ENCODE measurements at regions not wholly inside any gene's neighbourhood (a gene's known extent, or its start where the extent isn't known, plus 50 kb on each side); places are given as distances from the start of the nearest gene placed in this dataset.
"Not testable (repeated sequence)": the region's sequence is repeated elsewhere in the genome, so short reads cannot be mapped to it uniquely, and the experiment has no call there.

DNA sequence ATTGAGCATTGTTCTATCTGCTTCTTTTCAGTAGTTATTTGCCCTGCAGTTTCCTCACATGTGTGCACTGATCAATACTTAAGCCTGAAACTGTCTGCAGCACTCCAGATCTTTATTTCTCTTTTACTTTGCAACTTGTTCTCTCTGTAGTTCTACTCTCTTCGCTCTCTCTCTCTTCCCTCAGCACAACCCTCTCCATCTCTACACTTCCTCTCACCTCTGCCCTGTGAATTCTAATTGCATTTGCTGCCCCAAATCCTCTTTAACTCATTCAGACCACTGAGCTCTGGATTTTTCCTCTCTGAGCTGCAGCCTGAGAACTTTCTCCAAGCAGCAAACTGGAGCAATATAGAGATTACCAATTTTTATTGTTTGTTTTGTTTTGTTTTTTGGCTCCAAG, 1035.5 kb downstream of the FSCB start:
- DNase-seq (ENCODE audit: low spot score): no peak

DNA sequence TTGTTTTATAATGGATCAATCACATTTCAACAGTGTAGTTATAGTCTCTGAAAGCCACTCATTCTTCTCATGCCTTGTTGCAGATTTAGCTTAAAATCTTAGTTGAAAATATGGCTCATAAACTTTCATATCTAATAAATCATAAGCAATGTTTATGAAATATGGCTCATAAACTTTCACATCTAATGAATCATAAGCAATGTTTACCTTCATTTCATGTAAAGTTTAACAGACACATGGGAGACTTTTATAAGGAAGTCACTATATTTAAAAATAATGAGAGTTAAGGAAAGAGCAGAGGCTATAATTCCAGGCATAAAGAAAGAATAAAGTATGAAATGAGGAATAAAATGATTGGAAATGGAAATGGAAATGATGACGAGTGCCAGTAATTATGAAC, 1042.1 kb downstream of the FSCB start:
- no peak for DNase-seq (ENCODE audit: low spot score)

DNA sequence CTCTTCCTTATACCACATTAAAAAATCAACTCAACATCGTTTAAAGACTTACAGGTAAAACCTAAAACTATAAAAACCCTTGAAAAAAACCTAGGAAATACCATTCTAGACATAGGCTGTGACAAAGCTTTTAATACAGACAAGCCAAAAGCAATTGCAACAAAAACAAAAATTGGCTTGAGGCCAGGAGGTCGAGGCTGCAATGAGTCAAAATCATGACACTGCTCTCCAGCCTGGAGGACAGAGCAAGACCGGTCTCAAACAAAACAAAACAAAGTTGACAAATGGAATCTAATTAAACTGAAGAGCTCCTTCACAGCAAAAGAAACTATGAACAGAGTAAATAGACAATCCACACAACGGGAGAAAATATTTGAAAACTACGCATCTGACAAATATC, 1057.8 kb downstream of the FSCB start:
- DNase-seq (ENCODE audit: low spot score): no peak

DNA sequence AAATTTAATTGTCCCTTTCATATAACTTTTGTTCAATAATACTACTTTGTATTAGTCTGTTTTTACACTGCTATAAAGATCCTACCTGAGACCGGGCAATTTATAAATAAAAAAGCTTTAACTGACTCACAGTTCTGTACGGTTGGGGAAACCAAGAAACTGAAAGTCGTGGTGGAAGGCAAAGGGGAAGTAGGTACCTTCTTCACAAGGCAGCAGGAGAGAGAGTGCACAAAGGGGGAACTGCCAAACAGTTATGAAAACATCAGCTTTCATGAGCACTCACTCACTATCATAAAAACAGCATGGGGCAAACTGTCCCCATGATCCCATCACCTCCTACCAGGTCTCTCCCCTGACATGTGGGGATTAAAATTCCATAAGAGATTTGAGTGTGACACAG, 1069.0 kb downstream of the FSCB start:
- DNase-seq (ENCODE audit: low spot score): no peak

DNA sequence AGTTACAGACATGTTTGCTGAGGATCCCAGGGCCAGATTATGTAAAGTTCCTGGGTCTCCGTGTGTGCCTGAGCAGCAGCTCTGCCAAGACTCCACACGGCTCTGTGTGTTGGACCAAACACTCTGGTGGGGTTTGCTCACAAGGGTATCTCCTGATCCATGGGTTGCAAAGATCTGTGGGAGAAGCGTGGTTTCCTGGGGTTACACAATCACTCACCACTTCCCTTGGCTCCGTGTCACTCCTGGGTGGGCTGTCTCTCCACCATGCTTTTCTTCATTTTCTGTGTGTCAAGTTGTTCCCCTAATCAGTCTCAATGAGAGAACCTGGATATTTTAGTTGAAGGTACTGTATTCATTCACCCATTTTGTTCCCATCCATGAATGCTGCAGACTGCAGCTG, 1088.8 kb downstream of the FSCB start:
- no peak for DNase-seq (ENCODE audit: low spot score)

DNA sequence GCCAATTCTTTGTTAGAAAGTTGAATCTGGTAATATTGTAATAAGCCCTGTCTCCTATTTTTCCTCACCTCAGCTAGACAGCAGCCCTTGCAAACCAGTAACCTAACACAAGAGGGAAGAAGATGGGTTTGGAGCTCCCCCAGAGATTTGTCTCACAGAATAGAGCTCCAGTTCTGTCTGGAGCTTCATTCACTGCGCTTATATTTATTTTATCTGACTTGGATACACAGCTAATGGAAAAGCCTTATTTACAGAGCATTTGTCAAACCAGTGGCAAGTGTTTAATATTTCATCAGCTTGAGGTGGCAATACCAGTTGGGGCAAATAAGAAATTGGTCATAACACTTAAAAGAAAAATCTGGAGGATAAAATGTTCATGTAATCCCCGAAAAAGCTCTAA, 1094.0 kb downstream of the FSCB start:
- no peak for DNase-seq (ENCODE audit: low spot score)

DNA sequence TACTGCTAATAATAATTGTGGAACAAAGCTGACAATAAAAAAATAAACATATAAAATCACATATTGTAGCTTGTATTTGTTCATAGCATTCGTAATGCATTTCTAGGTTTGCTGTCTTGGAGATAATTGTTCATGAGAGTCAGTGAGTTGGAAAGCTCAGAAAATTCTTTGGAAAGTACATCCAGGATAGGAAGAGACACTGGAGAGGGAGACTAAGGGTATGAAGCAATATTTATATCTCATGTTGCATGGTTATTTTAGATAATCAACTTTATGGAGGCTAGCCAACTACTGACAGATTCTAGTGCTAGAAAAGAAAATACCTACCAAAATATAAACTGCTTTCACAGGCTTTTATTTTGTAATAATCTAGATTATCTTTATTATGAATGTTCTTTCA, 1095.2 kb downstream of the FSCB start:
- DNase-seq (ENCODE audit: low spot score): no peak

DNA sequence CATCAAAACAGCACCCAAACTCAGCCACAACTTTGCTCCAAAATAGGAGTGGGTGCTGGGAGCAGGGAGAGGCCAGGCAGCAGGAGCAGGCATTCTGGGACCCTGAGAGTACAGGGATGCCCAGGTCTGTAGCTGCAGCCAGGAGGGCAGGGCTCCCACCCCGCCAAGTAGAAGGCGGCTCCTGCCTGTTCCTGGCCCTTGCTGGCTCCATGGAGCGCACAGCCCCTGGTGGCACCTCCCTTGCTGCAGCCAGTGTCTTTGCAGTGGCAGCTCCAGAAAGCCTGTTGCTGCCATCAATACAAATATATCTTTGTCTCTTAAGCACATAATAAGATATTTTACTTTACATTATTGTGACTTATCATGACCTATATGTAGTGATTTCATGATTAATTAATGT, 1096.5 kb downstream of the FSCB start:
- DNase-seq (ENCODE audit: low spot score): no peak

DNA sequence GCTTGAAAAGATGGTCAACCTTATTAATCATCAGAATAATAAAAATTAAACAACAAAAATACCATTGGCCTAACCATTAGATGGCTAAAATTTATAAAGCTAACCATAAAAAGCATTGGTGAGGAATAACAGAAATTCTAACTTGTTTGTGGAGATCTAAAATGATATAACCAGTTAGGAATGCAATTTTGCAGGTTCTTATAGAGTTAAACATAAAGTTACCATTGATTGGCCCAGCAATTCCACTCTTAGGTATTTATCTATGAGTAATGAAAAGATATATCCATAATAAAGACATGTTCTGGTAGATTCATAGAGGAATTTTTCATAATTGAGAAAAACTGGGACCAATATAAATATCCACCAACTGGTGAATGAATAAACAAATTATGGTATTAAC, 1098.6 kb downstream of the FSCB start:
- DNase-seq (ENCODE audit: low spot score): no peak

DNA sequence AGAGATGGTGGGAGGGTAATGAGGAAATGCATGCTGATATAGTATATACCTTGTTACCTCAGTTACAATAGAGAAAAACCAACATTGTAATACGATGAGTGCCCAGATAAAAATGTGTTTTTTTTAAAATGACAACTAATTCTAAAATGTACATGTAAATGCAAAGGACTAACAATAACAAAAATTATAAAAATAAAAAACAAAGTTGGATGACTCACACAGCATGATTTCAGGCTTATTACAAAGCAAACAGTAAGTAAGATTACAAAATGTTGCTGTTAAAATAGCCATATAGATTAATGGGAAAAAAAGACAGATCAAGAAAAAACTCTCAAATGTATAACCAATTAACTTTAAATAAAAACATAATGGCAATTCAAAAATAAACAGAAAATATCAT, 1099.4 kb downstream of the FSCB start:
- no peak for DNase-seq (ENCODE audit: low spot score)

DNA sequence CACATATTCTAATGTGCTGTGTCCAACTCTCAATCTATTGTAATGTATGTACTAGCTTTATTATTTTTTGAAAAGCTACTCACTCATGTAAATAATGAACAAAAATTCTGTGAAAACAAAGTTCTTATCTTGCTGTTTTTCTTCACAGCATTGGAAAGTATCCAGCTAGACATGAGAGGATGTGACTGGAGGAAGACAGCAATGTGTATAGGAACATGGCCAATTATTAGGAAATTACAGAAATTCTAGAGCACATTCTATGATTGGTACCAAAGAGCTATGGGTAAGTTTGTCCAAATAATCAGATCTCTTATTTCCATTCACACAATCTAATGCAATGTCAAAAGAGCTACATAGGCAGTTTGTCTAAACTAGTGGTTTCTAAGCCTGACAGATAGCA, 1100.2 kb downstream of the FSCB start:
- DNase-seq (ENCODE audit: low spot score): no peak

DNA sequence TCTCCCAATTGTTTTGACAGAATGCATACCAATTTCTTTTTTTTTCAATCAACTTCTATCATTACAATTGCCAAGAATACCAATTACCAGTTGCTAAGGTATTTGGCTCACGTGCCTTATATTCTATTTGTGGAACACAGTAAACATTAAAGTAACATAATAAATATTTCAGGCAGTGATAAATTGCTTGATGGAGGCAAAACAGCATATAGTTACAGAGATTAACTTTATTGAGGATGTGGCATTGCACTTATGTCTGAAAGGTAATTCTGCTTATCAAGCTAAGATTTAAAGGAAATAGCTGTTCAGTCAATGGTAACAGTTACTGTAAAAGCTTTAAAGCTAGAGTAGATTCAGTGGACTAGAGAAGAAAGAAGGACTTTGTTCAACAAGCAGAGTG, 1107.8 kb downstream of the FSCB start:
- no peak for DNase-seq (ENCODE audit: low spot score)

DNA sequence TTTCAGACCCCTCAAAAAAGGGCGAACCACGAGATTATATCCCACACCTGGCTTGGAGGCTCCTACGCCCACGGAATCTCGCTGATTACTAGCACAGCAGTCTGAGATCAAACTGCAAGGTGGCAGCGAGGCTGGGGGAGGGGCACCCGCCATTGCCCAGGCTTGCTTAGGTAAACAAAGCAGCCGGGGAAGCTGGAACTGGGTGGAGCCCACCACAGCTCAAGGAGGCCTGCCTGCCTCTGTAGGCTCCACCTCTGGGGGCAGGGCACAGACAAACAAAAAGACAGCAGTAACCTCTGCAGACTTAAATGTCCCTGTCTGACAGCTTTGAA, 1136.6 kb downstream of the FSCB start:
- not testable (repeated sequence) for DNase-seq (ENCODE audit: low spot score)

DNA sequence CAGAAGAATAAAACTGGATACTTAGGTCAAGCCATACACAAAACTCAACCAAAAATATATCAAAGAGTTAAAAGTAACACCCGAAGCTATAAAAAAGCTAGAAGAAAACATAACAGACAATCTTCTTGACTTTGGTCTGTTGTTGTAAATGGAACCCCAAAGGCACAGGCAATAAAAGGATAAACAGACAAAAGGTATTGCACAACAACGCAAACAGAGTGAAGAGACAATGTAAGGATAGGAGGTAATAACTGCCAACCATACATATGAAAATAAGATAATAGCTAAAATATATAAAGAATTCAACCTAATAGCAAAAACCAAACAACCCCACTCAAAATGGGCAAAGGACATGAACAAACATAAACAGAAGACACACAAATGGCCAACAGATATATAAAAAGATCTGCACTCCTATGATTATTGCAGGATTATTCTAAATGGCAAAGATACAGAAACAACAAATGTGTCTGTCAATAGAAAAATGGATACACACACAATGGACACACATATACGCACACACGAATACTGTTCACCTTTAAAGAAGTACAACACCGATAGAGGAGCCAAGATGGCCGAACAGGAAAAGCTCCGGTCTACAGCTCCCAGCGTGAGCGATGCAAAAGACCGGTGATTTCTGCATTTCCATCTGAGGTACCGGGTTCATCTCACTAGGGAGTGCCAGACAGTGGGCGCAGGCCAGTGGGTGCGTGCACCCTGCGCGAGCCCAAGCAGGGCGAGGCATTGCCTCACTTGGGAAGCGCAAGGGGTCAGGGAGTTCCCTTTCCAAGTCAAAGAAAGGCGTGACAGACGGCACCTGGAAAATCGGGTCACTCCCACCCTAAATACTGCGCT, 1137.1 kb downstream of the FSCB start:
- DNase-seq (ENCODE audit: low spot score): no peak

DNA sequence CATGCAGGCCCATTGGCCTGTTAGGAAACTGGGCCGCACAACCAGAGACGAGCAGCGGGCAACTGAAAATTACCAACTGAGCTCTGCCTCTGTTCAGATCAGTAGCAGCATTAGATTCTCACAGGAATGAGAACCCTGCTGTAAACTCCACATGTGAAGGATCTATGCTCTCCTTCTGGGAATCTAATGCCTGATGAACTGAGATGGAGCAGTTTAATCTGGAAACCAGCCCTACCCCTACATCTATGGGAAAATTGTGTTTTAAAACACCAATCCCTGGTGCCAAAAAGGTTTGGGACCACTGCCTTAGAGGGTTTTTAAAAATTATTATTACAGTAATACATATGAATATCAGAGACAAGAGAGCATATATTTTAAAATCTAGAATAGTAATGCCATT, 1144.5 kb downstream of the FSCB start:
- DNase-seq (ENCODE audit: low spot score): no peak

DNA sequence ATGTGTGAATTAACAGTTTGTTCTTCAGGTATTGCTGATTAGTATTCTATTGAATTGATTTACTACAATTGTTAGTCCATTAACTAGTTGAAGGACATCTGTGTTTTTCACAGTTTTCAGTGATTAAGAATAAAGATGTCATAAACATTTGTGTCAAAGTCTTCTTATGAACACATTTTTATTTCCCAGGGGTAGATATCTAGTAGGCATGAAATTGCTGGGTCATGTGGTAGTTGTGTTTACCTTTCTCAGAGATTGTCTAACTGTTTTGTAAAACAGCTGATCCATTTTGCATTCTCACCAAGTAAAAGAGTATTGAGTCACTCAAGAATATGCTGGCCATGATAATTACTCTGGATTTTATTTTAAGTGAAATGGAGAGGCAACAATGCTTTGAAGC, 1145.3 kb downstream of the FSCB start:
- DNase-seq (ENCODE audit: low spot score): no peak

DNA sequence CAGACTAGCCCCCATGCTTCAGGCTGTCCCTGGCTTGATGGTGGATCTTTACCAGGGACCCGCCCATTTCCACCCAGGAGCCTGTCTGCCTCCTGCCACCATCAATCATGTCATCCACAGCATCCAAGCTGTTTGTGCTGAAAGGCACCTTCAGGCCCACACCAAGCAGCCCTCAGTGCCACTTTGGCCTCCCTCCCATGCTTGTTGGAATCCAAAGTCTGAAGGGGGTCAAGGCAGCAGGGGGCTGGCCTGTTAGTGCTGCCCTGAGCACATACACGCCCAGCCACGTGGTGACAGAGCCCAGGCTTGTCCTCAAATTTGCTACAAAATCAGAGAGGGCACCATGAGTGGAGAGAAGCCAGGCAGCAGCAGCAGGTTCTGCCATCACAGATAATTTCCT, 1146.8 kb downstream of the FSCB start:
- no peak for DNase-seq (ENCODE audit: low spot score)

DNA sequence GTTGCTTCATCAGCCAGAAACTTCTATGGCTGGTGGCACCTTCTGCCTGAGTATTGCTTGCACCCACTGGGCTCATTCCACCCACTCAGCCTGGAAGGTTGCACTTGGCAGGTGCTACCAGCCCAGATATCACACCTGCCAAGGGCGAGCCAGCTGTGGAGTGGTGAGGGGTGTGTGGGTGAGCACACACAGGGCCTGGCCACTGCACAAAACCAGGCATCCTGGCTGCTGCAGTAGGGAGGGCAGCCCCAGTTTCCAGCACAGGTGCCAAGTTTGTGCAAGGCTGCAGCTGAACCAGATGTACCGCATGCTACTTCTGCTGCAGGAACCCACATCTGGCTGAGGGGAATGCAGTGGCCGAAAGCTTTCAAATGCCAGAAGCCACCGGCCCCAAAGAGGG, 1147.8 kb downstream of the FSCB start:
- DNase-seq (ENCODE audit: low spot score): no peak

DNA sequence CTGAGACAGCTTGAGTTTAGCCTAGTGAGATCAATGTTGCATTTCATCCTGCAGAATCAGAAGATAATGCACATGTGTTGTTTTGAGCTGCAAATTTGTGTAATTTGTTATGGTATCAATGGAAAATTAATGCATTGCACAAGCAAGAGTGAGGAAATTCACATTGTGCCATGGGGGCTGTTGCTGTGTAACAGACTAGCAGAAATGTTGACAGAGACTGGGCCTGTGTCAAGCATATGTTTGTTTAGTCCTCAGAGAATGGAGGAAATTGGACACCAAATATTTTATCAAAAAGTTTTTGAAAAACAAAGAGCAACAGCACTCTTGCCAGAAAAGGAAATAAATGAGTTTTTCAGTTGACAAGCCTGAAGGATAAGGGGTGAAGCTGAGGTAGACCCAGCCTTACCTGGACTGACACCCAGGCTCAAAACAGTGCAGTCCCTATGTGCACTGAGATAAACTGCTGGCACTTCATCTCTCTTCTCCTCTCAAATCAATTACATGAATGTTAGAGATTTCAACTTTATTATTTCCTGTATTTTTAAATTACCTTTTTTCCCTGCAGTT, 1150.0 kb downstream of the FSCB start:
- no peak for DNase-seq (ENCODE audit: low spot score)

DNA sequence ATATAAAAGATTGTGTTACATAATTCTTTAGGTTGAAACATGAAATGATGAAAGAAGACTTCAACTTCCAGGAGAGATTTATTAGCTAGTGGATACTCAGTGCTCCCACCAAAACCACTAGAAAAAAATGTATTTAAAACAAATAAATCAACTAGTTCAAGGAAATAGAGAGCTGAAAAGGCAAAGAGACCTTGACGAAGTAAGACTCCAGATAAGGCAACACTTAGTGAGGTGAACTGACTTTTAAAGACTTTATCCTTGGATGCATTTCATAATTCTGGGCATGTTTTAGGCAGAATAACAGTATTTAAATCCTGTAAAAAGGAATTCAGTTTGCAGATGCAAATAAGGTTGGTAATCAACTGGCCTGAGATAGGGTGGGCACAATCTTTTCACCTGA, 1150.7 kb downstream of the FSCB start:
- DNase-seq (ENCODE audit: low spot score): no peak

DNA sequence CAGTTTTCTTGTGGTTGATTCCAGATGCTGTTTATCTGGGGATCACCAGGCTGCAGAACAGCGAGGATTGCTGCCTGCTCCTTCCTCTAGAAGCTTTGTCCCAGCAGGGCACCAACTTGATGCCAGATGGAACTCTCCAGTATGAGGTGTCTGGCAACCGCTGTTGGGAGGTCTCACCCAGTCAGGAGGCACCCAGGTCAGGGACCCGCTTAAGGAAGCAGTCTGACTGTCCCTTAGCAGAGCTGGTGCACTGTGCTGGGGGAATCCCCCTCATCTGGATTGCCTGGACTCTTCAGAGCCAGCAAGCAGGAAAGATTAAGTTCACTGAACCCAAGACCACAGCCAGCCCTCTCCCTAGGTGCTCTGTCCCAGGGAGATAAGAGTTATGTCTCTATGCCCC, 1165.2 kb downstream of the FSCB start:
- no peak for DNase-seq (ENCODE audit: low spot score)

DNA sequence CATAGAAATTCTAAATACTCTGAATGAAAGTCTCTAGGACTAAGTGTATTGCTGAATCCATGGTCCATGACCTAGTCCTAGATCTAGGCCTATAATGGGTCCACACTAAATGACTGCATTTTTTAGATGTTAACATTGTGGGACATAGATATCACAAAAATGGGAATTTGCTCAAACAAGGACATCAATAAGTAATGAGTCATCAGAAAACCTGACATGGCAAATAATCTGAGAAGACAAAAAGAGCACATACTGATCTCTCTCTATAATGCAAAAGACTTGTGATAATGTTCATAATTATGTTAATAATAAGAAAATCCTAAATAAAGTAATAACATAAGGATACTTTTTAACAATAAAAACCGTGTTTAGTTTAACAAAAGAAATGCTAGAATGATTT, 1168.4 kb downstream of the FSCB start:
- no peak for DNase-seq (ENCODE audit: low spot score)

DNA sequence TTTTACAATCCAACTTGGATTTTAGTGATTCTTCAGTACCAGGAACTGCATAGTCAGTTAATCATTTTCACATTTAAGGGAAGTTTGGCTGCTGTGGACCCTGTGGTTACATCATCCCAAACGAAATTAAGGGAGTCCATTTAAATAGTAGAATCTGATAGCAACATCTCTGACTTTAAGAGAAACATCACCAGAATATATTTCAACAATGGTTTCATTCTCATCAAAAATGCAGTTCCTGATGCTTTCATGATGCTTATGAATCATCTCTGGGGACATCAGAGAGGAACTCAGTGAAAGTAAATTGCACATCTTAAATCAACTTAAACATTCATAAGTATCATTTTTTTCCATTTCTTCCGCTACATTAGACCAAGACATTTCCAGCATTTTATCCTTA, 1170.7 kb downstream of the FSCB start:
- no peak for DNase-seq (ENCODE audit: low spot score)
